NCI-H2171 (cell line): ENCODE measurements at regions not wholly inside any gene's neighbourhood (a gene's known extent, or its start where the extent isn't known, plus 50 kb on each side); places are given as distances from the start of the nearest gene placed in this dataset.
"Not testable (repeated sequence)": the region's sequence is repeated elsewhere in the genome, so short reads cannot be mapped to it uniquely, and the experiment has no call there.

Experiments
- DNase-seq: peaks from one replicate; lab custom pipeline; 2025; lab: John Stamatoyannopoulos, UW

DNA sequence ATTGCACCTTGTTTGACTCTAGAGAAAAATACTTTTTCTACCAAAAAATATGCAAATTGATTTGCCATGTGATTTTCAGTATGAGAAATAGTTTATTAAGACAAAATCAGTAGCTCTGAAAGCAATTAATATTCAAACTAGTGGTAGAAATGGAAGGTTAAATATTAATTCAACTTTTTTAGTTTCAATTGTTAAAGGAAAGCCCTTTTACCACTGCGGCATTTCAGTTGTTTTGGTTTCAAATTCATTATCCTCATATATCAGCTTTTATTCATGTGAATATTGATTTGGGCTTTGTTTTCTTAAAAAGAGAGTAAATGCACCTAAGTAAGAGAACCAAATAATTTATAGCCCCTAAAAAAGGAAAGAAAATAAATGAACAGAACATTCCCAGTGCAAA, 660.6 kb upstream of the CHD1 start:
- DNase-seq, result no peak

DNA sequence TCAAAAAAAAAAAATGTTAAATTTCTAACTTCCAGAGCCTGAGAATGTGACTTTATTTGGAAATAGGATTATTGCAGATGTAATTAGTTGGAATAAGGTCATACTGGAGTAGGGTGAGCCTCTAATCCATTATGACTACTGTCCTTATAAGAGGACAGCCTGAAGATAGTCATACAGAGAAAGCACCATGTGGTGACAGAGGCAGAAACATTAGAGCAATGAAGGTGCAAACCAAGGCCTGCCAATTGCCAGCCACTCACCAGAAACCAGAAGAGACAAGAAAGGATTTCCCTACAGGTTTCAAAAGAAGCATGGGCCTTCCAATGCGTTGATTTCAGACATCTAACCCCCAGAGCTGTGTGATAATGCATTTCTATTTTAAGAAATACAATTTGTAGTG, 659.2 kb upstream of the CHD1 start:
- no peak for DNase-seq

DNA sequence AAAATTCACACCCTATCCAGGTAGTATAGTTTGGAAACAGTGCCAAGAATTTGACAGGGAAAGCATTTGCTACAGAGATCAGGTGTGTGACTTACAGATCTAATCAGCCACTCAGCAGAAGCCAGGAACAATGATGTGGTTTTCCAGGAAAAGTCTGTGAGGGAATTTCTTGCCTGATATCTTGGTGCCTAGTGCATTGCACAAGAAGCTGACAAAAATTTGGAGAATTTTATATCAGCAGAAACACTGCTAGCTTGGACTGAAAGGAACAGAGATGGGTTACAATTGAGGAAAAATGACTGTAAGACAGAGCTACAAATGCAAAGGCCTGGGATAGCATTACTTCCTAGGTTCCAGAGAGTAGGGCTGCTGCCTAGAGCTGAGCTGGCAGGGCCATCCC, 658.1 kb upstream of the CHD1 start:
- no peak for DNase-seq

DNA sequence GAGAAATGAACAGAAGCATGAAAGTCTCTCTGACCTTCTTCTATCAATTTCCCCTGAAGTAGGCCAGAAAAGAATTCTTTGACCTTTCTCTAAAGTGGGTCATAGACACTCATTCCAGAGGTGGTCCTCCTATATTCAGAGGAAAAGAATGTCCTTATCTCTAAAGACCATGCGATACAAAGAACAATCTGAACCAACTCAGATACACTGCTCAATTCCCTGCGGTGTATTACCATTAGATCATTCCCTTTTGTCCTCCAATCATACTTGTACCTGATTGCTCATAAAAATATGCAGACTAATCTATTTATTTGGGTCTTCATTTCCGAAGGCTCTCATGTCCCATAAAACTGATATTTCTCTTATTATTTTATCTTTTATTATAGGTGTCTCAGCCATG, 652.4 kb upstream of the CHD1 start:
- not testable (repeated sequence) for DNase-seq

DNA sequence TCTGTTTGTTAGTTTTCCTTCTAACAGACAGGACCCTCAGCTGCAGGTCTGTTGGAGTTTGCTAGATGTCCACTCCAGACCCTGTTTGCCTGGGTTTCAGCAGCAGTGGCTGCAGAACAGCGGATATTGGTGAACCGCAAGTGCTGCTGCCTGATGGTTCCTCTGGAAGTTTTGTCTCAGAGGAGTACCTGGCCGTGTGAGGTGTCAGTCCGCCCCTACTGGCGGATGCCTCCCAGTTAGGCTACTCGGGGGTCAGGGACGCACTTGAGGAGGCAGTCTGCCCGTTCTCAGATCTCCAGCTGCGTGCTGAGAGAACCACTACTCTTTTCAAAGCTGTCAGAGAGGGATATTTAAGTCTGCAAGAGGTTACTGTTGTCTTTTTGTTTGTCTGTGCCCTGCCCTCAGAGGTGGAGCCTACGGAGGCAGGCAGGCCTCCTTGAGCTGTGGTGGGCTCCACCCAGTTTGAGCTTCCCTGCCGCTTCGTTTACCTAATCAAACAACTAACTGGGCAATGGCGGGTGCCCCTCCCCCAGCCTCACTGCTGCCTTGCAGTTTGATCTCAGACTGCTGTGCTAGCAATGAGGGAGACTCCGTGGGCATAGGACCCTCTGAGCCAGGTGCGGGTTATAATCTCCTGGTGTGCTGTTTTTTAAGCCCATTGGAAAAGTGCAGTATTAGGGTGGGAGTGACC, 634.3 kb upstream of the CHD1 start:
- not testable (repeated sequence) for DNase-seq

DNA sequence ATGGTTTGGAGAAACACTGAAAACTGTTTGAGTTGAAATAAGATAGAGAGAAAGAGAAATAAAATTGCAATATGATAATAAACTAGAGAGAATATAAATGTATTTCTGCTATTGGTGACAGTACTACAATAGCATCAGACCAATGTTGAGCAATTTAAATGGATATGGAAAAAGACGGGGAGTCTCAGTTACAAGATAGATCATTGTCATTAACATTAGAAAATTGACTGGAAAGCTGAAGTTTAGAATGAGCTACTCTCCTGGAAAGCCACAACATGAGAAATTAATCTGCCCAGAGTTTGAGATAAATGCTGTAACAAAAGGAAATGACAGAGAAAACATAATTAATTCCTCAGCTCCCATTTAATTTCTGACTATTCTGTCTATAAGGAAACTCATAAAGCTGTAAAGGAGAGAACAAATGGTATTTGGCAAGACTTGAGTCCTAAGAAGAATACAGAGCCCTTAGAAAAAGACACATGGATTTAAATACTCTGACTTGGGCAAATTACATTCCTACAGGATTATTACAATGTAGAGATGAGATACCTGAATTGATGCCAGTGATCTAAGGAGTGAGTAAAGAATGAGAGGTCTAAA, 624.5 kb upstream of the CHD1 start:
- no peak for DNase-seq

DNA sequence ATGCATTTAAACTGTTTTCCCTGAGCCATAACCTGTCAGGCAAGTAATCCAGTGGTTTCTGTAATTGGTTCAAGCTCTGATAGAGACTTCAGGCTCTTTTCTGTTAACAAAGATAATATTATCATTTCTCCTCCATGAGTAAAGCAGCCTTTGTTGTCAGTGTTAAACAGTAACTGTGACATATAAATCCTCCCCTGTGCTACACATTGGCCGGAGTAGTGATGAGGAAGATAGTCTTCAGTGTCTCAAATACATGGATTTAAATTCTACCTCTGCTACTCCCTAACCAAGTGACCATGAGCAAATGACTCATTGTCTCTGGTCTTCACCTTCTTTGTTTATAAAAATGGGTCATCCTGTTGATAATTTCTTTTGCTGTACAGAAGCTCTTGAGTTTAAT, 615.5 kb upstream of the CHD1 start:
- no peak for DNase-seq

DNA sequence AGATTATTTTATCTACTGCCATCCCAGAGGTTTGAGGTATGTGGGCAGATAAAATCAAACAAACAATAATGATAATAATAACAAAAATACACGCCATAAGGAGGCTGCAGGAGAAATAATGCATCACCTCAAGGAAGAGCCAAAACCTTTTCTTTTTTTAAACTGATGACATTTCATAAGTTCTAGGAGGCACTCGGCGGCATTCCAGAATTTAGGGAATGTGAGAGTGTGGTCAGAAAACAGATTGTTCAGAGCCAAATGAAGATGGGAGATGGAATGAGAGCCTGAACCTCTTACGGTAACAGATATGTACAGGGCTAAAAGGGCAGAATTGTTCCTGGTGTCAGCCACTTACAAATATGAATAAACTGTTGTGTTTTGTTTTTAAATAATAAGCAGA, 615.0 kb upstream of the CHD1 start:
- no peak for DNase-seq

DNA sequence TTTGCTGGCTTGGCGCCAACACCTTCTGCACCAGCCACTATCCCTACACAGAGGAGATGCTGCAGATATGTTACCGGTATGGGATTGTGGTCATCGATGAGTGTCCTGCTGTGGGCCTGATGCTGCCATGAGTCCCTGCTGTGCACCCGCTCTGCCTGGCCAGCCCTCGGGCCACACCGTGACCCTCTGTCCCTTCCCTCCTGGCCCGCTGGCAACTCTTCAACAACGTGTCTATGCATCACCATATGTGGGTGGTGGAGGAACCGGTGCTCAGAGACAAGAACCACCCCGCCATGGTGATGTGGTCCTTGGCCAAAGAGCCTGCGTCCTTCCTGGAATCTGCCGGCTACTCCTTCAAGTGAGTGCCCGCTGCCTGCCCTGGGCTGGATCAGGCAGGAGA, 605.4 kb upstream of the CHD1 start:
- not testable (repeated sequence) for DNase-seq

DNA sequence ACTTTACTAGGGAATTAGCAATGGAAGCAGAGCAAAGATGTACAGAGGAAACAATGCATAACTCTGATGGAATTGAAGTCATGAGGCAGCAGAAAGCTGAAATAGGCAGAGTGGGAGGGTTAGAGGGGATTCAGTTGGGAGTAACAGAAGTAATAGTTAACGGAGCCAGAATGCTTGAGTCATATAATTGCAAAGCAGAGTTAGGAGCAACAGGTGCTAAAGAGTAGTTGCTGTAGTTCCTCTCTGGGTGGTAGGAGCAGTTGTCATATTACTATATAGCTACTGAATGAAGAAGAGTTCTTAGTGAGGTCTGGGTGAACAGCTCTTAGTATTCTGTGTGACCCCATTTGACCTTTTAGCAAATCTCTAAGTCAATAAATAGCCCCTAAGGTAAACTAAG, 592.9 kb upstream of the CHD1 start:
- DNase-seq, result not testable (repeated sequence)

DNA sequence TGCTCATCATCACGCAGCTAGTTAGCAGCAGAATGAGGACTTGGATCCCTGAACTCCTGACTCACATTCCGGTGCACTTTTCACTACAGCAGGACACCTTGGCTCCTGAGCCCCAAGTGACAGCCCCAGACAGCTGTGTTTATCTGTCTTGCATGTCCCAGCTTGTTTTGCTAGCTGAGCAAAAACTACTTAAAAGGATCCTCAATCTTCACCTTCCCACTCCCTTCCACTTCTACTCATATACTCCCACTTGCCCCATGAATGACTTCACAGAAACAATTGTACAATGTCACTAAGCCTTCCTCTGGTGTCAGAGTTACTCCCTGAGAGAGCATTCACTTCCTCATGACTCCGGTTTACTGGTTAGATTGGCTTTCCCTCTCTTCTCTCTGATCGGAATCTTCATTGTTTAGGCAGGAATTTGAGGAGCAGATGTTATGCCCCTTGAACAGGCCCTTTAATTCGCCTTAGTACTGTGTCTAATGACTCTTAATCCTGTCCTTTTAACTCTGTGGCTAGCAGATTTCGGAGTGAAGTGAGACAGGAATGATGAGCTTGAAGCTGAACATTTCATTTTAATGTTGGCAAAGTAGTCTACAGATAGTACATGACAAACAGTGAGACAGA, 587.2 kb upstream of the CHD1 start:
- not testable (repeated sequence) for DNase-seq

DNA sequence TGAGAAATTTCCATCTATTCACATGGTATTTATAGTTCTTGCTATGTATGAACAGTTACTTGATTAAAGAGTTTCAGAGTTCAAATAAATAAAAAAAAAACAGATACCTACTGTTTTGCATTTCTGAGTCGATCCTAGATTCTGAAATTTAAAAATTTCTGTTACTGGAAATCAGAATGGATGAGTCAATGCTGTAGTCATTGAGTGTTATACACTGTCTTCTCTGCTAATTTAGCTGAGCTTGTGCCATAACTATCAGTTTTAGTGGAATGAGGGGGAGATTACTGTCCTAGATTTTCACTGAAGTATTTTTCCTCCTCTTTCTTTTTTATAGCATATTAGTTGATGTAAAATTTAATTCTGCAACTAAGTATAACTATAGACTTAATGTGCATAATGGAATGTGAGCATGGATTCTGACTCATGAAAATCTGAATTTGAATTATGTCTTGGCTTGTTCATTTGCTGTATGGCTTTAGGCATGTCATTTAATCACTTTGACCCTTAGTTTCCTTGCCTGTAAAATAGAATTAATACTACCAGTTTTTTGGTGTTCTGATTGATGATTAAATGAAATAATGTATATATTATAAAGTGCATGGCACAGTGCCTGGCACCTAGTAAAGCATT, 581.5 kb upstream of the CHD1 start:
- DNase-seq, result not testable (repeated sequence)

DNA sequence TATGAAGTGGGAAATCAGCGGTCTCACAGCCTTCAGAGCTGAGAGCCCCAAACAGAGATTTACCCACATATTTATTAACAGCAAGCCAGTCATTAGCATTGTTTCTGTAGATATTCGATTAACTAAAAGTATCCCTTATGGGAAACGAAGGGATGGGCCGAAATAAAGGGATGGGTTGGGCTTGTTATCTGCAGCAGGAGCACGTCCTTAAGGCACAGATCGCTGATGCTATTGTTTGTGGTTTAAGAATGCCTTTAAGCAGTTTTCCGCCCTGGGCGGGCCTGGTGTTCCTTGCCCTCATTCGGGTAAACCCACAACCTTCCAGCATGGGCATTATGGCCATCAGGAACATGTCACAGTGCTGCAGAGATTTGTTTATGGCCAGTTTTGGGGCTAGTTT, 580.3 kb upstream of the CHD1 start:
- not testable (repeated sequence) for DNase-seq

DNA sequence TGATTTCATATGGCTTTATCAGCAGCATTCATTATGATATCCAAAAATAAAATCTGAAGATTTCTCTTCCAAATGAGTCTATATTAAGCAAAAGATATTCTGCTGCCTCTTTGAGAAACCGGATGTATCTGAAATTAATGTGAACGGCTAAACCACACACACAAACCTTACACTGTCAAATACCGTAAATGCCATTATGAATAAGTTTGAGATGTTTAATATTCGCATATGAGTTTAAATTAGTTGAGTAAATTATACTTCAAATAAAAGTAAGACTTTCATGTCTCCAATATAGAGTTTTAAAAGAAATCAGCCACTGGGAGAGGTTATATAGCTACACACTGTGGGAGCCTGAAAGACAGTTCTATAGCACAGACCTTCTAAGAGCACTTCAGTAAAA, 566.6 kb upstream of the CHD1 start:
- not testable (repeated sequence) for DNase-seq

DNA sequence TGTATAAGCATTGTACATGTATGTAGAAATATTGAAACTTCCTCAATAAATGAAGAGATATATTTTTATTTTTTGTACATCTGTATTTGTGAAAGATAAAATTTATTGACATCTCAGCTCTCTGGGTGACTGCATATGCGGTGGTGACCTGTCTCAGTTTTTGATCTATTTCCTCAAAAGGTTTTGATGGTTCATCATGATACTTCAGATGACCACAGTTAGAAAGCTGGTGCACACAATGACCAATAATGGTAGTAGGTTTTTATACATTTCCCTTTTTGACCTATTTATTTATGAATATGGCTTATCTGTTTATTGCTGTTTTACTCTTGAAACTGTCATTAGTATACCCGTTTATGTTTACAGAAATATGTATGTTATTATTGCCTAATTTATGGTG, 549.6 kb upstream of the CHD1 start:
- DNase-seq, result not testable (repeated sequence)

DNA sequence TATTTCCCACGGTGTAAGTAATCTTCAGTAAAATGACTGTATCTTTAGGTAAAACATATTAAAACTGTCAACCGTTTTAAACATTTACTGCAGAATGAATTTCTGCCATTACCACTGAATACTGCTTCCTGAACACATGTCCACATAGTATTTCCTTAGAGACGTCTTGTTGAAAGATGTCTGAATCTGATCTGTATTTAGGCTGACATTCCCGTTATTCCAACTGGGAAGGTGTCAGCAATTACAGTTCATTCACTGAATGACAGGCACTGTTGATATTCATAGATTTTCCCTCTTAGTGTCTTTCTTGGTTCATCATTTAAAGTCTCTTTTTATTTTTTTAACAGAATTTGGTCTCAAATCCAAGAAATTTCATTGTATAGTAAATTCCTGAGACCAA, 544.5 kb upstream of the CHD1 start:
- DNase-seq, result not testable (repeated sequence)

DNA sequence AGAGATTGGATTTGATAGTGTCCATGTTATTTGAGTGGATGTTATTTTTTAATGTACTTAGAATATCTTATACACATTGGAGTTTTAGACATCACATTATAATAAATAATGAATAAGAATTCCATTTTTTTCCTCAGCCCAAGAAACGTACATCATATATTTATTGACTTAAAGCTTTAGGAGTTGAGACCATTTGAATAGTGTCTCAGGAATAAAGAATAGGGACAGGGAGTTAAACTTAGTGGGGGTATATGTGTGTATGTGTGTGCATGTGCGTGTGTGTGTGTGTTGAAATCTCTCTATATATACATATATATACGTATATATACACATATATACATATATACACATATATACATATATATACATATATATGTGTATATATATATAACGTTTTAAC, 542.9 kb upstream of the CHD1 start:
- not testable (repeated sequence) for DNase-seq

DNA sequence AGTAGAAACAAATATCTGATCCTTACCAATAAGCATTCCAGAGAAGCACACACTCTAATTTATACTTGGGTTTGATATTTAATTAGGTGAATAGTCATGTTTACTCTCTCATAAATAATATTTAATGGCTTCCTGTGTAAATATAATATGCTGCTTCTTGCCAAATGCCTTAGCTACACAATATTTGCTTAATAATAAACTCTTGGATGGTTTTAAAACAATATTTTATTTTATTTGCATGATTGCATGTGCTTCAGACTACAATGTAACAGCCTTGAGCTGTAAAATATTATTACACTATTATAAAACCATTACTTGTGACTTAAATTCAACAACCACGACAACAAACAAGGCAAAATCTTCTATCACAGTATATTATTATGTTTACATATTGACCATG, 542.4 kb upstream of the CHD1 start:
- not testable (repeated sequence) for DNase-seq

DNA sequence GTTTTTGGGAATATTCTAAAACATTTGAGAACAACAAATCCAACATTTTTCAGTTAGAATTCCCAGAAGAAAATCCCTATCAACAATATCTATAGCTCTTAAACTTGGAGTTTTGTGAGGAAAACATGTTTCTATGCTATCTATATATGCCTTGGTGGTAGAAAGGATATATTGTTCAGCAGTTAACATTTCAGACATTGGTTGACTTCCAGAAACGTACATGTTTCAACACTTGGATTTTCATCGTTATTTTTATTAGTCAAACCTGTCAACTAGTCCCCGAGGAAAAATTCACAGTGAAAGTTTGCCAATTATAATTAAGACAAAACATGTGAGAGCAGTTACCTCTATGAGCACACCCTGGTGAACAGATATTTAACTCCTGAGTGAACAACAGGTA, 541.8 kb upstream of the CHD1 start:
- DNase-seq, result not testable (repeated sequence)

DNA sequence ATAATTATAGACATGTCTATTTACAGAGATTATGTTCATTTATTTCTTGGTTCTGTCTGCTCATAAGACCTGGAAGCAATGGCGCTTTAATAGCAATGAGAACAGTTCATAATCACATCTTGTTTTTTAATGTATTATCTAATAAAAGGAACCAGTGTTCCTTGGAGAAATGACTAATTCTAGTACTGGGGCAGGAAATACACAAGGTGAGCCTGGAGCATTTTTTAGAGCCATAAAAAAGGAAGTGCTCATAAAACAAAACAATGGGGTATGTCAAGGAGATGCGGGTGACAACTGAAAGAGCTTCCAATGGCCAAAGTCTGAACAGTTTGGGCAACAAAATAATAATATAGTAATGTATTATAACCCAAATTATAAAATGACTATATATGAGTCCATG, 531.9 kb upstream of the CHD1 start:
- DNase-seq, result no peak

DNA sequence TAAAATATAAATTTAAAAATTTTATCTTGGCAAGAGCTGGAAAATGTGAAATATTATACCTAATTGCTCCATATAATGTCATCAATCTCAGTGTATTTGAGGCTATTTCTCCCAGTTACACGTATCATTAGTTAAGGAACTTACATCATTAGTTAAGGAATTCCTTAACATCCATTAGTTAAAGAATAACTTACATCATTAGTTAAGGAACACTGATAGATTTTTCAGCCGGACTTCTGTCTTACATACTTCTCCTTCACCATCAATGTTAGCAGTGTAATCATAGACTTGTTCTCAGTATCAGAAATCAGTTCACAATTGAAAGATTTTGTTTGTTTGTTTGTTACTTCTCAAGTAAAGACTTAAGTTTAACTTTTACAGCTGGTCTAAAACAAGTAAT, 524.4 kb upstream of the CHD1 start:
- DNase-seq, result no peak

DNA sequence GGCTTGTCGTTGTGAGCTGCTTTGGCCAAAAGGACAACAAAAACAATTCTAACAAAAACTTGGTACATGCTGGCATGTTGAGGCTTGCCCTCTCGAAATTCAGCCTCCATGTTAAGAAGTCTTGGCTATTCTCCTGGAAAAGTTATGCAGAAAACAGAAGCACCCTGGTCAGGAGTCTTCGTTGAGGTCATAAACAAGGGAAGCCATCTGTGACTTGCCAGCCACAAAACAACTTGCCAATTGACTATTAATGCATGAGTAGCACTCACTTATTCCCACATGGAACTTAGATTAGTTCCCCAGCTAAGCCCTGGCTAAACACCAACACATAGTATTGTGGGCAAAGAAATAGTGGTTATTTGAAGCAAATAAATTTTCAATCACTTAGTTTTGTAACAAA, 521.0 kb upstream of the CHD1 start:
- no peak for DNase-seq

DNA sequence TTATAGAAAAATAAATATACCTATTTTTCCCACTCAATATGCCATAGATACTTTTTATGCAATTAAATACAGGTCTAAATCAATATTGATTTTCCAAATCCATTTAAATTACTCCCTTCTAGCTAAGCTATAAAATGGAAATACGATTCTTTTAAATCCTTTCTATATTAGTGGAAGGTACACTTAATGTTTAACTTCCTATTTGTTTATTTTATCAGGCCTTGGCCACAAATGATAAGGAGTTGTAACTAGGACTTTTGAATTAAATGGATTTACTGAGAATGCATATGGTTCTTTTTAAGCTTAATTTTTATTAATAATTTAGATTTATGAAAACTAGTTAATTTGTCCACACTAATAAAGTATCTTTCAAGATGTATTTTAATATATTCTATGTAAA, 517.0 kb upstream of the CHD1 start:
- no peak for DNase-seq
